MV-4-11 (cell line): ENCODE measurements at regions not wholly inside any gene's neighbourhood (a gene's known extent, or its start where the extent isn't known, plus 50 kb on each side); places are given as distances from the start of the nearest gene placed in this dataset.

ENCODE experiments used
- DNase-seq: peaks from one replicate; lab custom pipeline; 2025; lab: John Stamatoyannopoulos, UW

- DNase-seq: no peak
Measured at GRCh38 chr1:80799457-80799856, 1001.3 kb upstream of the ADGRL2 start.

- DNase-seq: no peak
Measured at GRCh38 chr1:80779275-80779674, 1021.5 kb upstream of the ADGRL2 start.

GRCh38 chr1:80778094-80778840 is 1022.5 kb upstream of the ADGRL2 start:
- no peak for DNase-seq

- DNase-seq: no peak
Measured at GRCh38 chr1:80776266-80776665, 1024.5 kb upstream of the ADGRL2 start.

GRCh38 chr1:80769208-80769750 is 1031.5 kb upstream of the ADGRL2 start:
- no peak for DNase-seq

- DNase-seq: no peak
Measured at GRCh38 chr1:80767711-80768110, 1033.0 kb upstream of the ADGRL2 start.

- no peak for DNase-seq
Measured at GRCh38 chr1:80759354-80759753, 1041.4 kb upstream of the ADGRL2 start.

- DNase-seq: no peak
Measured at GRCh38 chr1:80755944-80756343, 1044.8 kb upstream of the ADGRL2 start.

GRCh38 chr1:80751204-80751603 is 1049.5 kb upstream of the ADGRL2 start:
- DNase-seq: no peak

GRCh38 chr1:80731241-80731894 is 1069.4 kb upstream of the ADGRL2 start:
- no peak for DNase-seq

- no peak for DNase-seq
Measured at GRCh38 chr1:80722611-80723010, 1078.1 kb upstream of the ADGRL2 start.

GRCh38 chr1:80706526-80706925 is 1094.2 kb upstream of the ADGRL2 start:
- DNase-seq: no peak

- DNase-seq: no peak
Measured at GRCh38 chr1:80678438-80678837, 1122.3 kb upstream of the ADGRL2 start.

GRCh38 chr1:80675454-80675853 is 1125.3 kb upstream of the ADGRL2 start:
- DNase-seq: no peak

GRCh38 chr1:80673935-80674597 is 1126.7 kb upstream of the ADGRL2 start:
- DNase-seq: no peak

- no peak for DNase-seq
Measured at GRCh38 chr1:80668372-80668771, 1132.4 kb upstream of the ADGRL2 start.

- DNase-seq: no peak
Measured at GRCh38 chr1:80666073-80666472, 1134.7 kb upstream of the ADGRL2 start.

- no peak for DNase-seq
Measured at GRCh38 chr1:80659161-80659560, 1141.6 kb upstream of the ADGRL2 start.

GRCh38 chr1:80657707-80658106 is 1143.0 kb upstream of the ADGRL2 start:
- DNase-seq: no peak

GRCh38 chr1:80657044-80657643 is 1143.6 kb upstream of the ADGRL2 start:
- no peak for DNase-seq

GRCh38 chr1:80656641-80657040 is 1144.1 kb upstream of the ADGRL2 start:
- DNase-seq: no peak

GRCh38 chr1:80656014-80656636 is 1144.6 kb upstream of the ADGRL2 start:
- no peak for DNase-seq
